Ishikawa (cell line): ENCODE measurements at regions not wholly inside any gene's neighbourhood (a gene's known extent, or its start where the extent isn't known, plus 50 kb on each side); places are given as distances from the start of the nearest gene placed in this dataset.

Experiments used
- CEBPB ChIP-seq: IDR thresholded peaks from 2 replicates; pipeline ENCODE4 v1.6.1; 2012
- CREB1 ChIP-seq: IDR thresholded peaks from 2 replicates; pipeline ENCODE4 v1.6.1; 2012; ENCODE audit warnings: low read depth
- EP300 ChIP-seq: IDR thresholded peaks from 2 replicates; pipeline ENCODE4 v1.6.1; 2012; ENCODE audit warnings: borderline replicate concordance
- RAD21 ChIP-seq: IDR thresholded peaks from 2 replicates; pipeline ENCODE4 v1.6.1; 2012; ENCODE audit warnings: low read depth
- TAF1 ChIP-seq: IDR thresholded peaks from 2 replicates; pipeline ENCODE4 v1.6.1; 2012; ENCODE audit warnings: low read depth, mild to moderate bottlenecking

GRCh38 chr2:45291296-45291701 lies 282.0 kb upstream of the SIX2 start:
- TF ChIP-seq CEBPB (no peak), EP300 (no peak), RAD21 (no peak), TAF1 (no peak), CREB1 (no peak)
